Neural cell (in vitro differentiated cells): ENCODE measurements at regions not wholly inside any gene's neighbourhood (a gene's known extent, or its start where the extent isn't known, plus 50 kb on each side); places are given as distances from the start of the nearest gene placed in this dataset.

Source experiments
- H2AFZ ChIP-seq: fragments of 200-600, 300-800 bp; sonication (generic), shearing (Covaris generic); 2 replicates; pipeline ENCODE4 v1.6.0; 2014; ENCODE audit warnings: low read depth, mild to moderate bottlenecking, antibody characterized with exemption, low read length, moderate library complexity
- H3F3A ChIP-seq: fragments of 200-600 bp; shearing (Covaris generic); 2 replicates; pipeline ENCODE4 v1.6.1; 2016; ENCODE audit warnings: mild to moderate bottlenecking, moderate library complexity, mixed read lengths, antibody characterized with exemption, low read length; ENCODE audit not compliant: insufficient read depth, poor library complexity, severe bottlenecking
- H3K27ac ChIP-seq: fragments of 200-600, 300-800 bp; sonication (generic), shearing (Covaris generic); 2 replicates; pipeline ENCODE4 v1.5.1; 2014; ENCODE audit warnings: mild to moderate bottlenecking, low read length, moderate library complexity
- H3K27me3 ChIP-seq: fragments of 300-800, 200-600 bp; sonication (generic), shearing (Covaris generic); 2 replicates; pipeline ENCODE4 v1.6.0; 2014; ENCODE audit warnings: mild to moderate bottlenecking, low read depth, low read length, moderate library complexity; ENCODE audit not compliant: insufficient read depth
- H3K36me3 ChIP-seq: fragments of 300-800, 200-600 bp; sonication (generic), shearing (Covaris generic); 2 replicates; pipeline ENCODE4 v1.5.1; 2014; ENCODE audit warnings: mild to moderate bottlenecking, antibody characterized with exemption, low read length, moderate library complexity; ENCODE audit not compliant: insufficient read depth
- H3K4me2 ChIP-seq: fragments of 300-800, 200-600 bp; sonication (generic), shearing (Covaris generic); 2 replicates; pipeline ENCODE4 v1.6.0; 2014; ENCODE audit warnings: mild to moderate bottlenecking, low read length
- H3K4me3 ChIP-seq: fragments of 300-800, 200-600 bp; sonication (generic), shearing (Covaris generic); 2 replicates; pipeline ENCODE4 v1.5.1; 2014; ENCODE audit warnings: mild to moderate bottlenecking, low read length, moderate library complexity
- H3K79me2 ChIP-seq: fragments of 200-600 bp; shearing (Covaris generic); replicated peaks from 2 replicates; pipeline ENCODE4 v1.6.0; 2014; ENCODE audit warnings: mild to moderate bottlenecking, low read length, moderate library complexity; ENCODE audit not compliant: insufficient read depth
- H3K9ac ChIP-seq: fragments of 300-800, 200-600 bp; sonication (generic), shearing (Covaris generic); 2 replicates; pipeline ENCODE4 v1.6.1; 2016; ENCODE audit warnings: mild to moderate bottlenecking, low read length, mixed read lengths
- H3K9me2 ChIP-seq: fragments of 200-600 bp; shearing (Covaris generic); 2 replicates; pipeline ENCODE4 v1.6.1; 2016; ENCODE audit warnings: mild to moderate bottlenecking, low read length, mixed read lengths; ENCODE audit not compliant: insufficient read depth
- H3K9me3 ChIP-seq: fragments of 200-600, 300-800 bp; sonication (generic), shearing (Covaris generic); 2 replicates; pipeline ENCODE4 v1.6.1; 2016; ENCODE audit warnings: mild to moderate bottlenecking, mixed run types, low read length, moderate library complexity, mixed read lengths
- H4K20me1 ChIP-seq: fragments of 200-600 bp; shearing (Covaris generic); 2 replicates; pipeline ENCODE4 v1.6.1; 2016; ENCODE audit warnings: mild to moderate bottlenecking, mixed run types; ENCODE audit not compliant: insufficient read depth
- EP300 ChIP-seq: fragments of 450-650 bp; conservative IDR thresholded peaks from 2 replicates; pipeline ENCODE4 v1.6.1; 2014; ENCODE audit warnings: antibody characterized with exemption, mild to moderate bottlenecking, moderate library complexity; ENCODE audit not compliant: poor library complexity, severe bottlenecking
- EZH2 ChIP-seq: fragments of 200-600, 300-800 bp; shearing (Covaris generic), sonication (generic); IDR thresholded peaks from 2 replicates; pipeline ENCODE4 v1.6.1; 2014; ENCODE audit warnings: antibody characterized with exemption, low read length, borderline replicate concordance, mild to moderate bottlenecking; ENCODE audit not compliant: insufficient read depth, poor library complexity, severe bottlenecking
- MXI1 ChIP-seq: fragments of 450-650 bp; conservative IDR thresholded peaks from 2 replicates; pipeline ENCODE4 v1.6.1; 2014; ENCODE audit warnings: antibody characterized with exemption, mild to moderate bottlenecking; ENCODE audit not compliant: poor library complexity, severe bottlenecking
- POLR2AphosphoS5 ChIP-seq: IDR thresholded peaks from 2 replicates; pipeline ENCODE4 v1.6.1; 2012
- RAD21 ChIP-seq: fragments of 450-650 bp; conservative IDR thresholded peaks from 2 replicates; pipeline ENCODE4 v1.6.1; 2014; ENCODE audit warnings: antibody characterized with exemption, mild to moderate bottlenecking, moderate library complexity
- REST ChIP-seq: IDR thresholded peaks from 2 replicates; pipeline ENCODE4 v1.6.1; 2012; ENCODE audit warnings: borderline replicate concordance
- SMC3 ChIP-seq: fragments of 450-650 bp; conservative IDR thresholded peaks from 2 replicates; pipeline ENCODE4 v1.6.1; 2014; ENCODE audit warnings: antibody characterized with exemption, mild to moderate bottlenecking, moderate library complexity; ENCODE audit not compliant: poor library complexity
- TAF1 ChIP-seq: IDR thresholded peaks from 2 replicates; pipeline ENCODE4 v1.6.1; 2012; ENCODE audit warnings: low read depth
- TF ChIP-seq, protein P1 (sequence below): fragments of 450-650 bp; IDR thresholded peaks from 2 replicates; pipeline ENCODE4 v1.5.1; 2014; ENCODE audit warnings: antibody characterized with exemption, mild to moderate bottlenecking, moderate library complexity; ENCODE audit not compliant: poor library complexity, severe bottlenecking

DNA sequence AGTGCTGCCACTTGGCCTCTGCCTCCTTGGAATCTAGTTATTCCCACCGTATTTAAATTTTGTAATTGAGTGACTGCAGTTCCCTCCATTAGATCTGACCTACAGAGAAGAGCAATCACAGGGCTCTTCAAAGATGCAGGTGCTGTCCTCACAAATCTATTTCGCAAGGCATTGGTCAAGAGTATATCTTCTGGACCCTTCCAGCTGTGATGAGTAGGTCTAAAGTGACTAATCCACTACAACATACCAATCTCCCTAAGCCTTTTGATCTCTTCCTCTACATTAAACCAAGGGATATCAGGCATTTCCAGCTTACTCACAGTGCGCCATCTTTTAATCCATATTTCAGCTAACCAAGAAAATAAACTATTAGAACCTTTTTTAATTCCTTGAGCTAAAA is 65.1 kb upstream of the COL3A1 start:
- Histone ChIP-seq H3K9me2 (no peaks in the 10 kb centered on the region), H3K9ac (no peak overlapping the region), H2AFZ (no peak overlapping the region), H3K27ac (no peak overlapping the region), H3F3A (no peaks in the 10 kb centered on the region), H4K20me1 (no peaks in the 10 kb centered on the region), H3K79me2 (no peaks in the 10 kb centered on the region), H3K4me2 (no peak overlapping the region), H3K36me3 (no peaks in the 10 kb centered on the region), H3K27me3 (no peaks in the 10 kb centered on the region), H3K4me3 (no peak overlapping the region), H3K9me3 (no peaks in the 10 kb centered on the region)
- TF ChIP-seq SMC3, result no peak
- TF ChIP-seq, protein P1, sequence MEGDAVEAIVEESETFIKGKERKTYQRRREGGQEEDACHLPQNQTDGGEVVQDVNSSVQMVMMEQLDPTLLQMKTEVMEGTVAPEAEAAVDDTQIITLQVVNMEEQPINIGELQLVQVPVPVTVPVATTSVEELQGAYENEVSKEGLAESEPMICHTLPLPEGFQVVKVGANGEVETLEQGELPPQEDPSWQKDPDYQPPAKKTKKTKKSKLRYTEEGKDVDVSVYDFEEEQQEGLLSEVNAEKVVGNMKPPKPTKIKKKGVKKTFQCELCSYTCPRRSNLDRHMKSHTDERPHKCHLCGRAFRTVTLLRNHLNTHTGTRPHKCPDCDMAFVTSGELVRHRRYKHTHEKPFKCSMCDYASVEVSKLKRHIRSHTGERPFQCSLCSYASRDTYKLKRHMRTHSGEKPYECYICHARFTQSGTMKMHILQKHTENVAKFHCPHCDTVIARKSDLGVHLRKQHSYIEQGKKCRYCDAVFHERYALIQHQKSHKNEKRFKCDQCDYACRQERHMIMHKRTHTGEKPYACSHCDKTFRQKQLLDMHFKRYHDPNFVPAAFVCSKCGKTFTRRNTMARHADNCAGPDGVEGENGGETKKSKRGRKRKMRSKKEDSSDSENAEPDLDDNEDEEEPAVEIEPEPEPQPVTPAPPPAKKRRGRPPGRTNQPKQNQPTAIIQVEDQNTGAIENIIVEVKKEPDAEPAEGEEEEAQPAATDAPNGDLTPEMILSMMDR, result no peak
- no peak for TF ChIP-seq TAF1
- no peak for TF ChIP-seq POLR2AphosphoS5
- TF ChIP-seq EZH2, result no peak
- no peak for TF ChIP-seq RAD21
- TF ChIP-seq REST, result no peak
- TF ChIP-seq MXI1, result no peak
- no peak for TF ChIP-seq EP300

DNA sequence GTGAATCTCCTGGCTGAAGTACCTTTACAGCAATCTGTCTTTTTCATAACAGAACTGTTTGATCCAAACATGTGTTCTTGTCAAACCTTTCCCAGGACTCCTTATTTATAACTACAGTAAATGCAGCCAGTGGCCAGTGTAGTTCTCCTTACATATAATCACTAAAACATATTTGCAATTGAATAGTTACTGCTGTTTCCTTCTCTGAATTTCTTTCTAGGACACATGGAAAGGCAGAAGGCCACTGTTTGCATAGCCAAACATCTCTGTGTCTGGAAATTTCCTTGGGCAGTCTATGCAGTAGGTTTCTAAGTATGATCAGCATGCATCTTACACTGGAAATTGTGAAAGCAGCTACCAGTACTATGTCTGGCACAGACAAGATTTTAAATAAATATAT is 57.4 kb upstream of the COL3A1 start:
- H3K27ac ChIP-seq, result no peak overlapping the region
- no peaks in the 10 kb centered on the region for H3K79me2 ChIP-seq
- H3K9me3 ChIP-seq, result no peaks in the 10 kb centered on the region
- H3F3A ChIP-seq, result no peaks in the 10 kb centered on the region
- H3K9me2 ChIP-seq, result no peaks in the 10 kb centered on the region
- H2AFZ ChIP-seq, result no peak overlapping the region
- no peak overlapping the region for H3K4me2 ChIP-seq
- TF ChIP-seq MXI1, result no peak
- TF ChIP-seq RAD21, result no peak
- TF ChIP-seq REST, result no peak
- no peak for TF ChIP-seq EZH2
- TF ChIP-seq, protein P1, result no peak
- no peak for TF ChIP-seq SMC3
- no peak for TF ChIP-seq TAF1
- TF ChIP-seq POLR2AphosphoS5, result no peak
- TF ChIP-seq EP300, result no peak
- H3K9ac ChIP-seq, result no peak overlapping the region
- no peaks in the 10 kb centered on the region for H3K27me3 ChIP-seq
- H3K4me3 ChIP-seq, result no peak overlapping the region
- H4K20me1 ChIP-seq, result no peaks in the 10 kb centered on the region
- H3K36me3 ChIP-seq, result no peaks in the 10 kb centered on the region
